Activated T-helper 17 cell treated with anti-CD3 and anti-CD28 coated beads, Interleukin-2, amount 50 U/mL, for 72 hours (primary cell): ENCODE measurements at regions not wholly inside any gene's neighbourhood (a gene's known extent, or its start where the extent isn't known, plus 50 kb on each side); places are given as distances from the start of the nearest gene placed in this dataset.

Experiments used
- ATAC-seq: fragments of 150-1000 bp; cut with Tn5 transposase; replicated peaks from 2 replicates; pipeline ENCODE4 v1.10.0; 2021; ENCODE audit warnings: mild to moderate bottlenecking, moderate library complexity
- H3K27ac Mint-ChIP-seq: one replicate; pipeline ENCODE4 v1.8.0; 2022; ENCODE audit warnings: mixed read lengths
- H3K27me3 Mint-ChIP-seq: one replicate; pipeline ENCODE4 v1.8.0; 2022; ENCODE audit warnings: mixed read lengths
- H3K36me3 Mint-ChIP-seq: one replicate; pipeline ENCODE4 v1.8.0; 2022; ENCODE audit warnings: low read depth, mild to moderate bottlenecking, mixed read lengths
- H3K4me1 Mint-ChIP-seq: one replicate; pipeline ENCODE4 v1.8.0; 2022; ENCODE audit warnings: mixed read lengths
- H3K4me3 Mint-ChIP-seq: one replicate; pipeline ENCODE4 v1.8.0; 2022; ENCODE audit warnings: mild to moderate bottlenecking, mixed read lengths
- H3K9me3 Mint-ChIP-seq: one replicate; pipeline ENCODE4 v1.8.0; 2022; ENCODE audit warnings: mixed read lengths

DNA sequence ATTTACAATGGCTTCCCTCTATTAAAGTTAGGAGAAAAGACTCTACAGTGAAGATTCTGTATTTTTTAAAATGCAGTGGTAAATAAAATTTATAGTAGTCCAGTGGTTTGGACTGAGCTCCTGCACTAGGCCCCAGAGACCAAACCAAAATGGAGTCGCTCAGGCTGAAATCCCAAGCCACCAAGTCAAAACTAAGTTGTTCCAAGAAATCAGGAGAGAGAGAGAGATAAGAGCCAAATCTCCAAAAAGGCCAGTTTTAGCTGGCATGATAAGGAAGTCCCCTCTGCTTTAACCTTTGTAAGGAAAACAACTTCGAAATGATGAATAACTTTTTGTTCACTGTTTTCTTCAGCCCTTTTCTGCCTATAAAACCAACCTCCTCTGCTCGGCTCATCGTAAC lies 265.9 kb upstream of the KLF14 start:
- H3K27me3 Mint-ChIP-seq, result no peaks in the 10 kb centered on the region
- H3K9me3 Mint-ChIP-seq, result peaks cover 6% of the 10 kb centered on the region
- H3K36me3 Mint-ChIP-seq, result peaks cover 85% of the 10 kb centered on the region
- peak overlapping the region; percentile 96 for H3K27ac Mint-ChIP-seq
- H3K4me3 Mint-ChIP-seq, result no peak overlapping the region
- H3K4me1 Mint-ChIP-seq, result peaks cover 61% of the 10 kb centered on the region
- no peak for ATAC-seq

- no peaks in the 10 kb centered on the region for H3K27me3 Mint-ChIP-seq
- peaks cover 6% of the 10 kb centered on the region for H3K9me3 Mint-ChIP-seq
- H3K4me3 Mint-ChIP-seq, result no peak overlapping the region
- ATAC-seq, result no peak
- peaks cover 61% of the 10 kb centered on the region for H3K4me1 Mint-ChIP-seq
- peaks cover 89% of the 10 kb centered on the region for H3K36me3 Mint-ChIP-seq
- peak overlapping the region; percentile 96 for H3K27ac Mint-ChIP-seq
These were observed 266.4 kb upstream of the KLF14 start for GRCh38 chr7:131000389-131000788.

DNA sequence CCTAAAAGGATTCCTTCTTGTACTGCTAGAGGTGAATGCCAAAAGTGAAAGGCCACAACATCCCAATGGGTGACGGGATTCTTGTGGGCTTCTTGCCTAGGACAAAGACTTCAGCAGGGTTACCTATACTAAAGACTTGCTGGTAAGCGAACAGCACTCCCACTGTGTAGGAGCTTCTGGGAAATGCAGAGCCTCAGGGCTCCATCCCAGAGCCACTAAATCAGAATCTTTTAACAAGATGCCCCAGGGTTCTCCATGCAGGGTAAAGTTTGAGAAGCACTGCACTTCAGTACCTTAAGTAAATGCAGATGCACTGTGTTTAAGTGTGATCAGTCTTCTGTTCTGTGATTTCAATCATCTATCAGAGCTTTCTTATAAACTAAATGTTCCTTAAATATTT lies 266.9 kb upstream of the KLF14 start:
- Mint-ChIP-seq H3K27me3 (no peaks in the 10 kb centered on the region), H3K36me3 (peaks cover 94% of the 10 kb centered on the region), H3K9me3 (peaks cover 6% of the 10 kb centered on the region), H3K4me1 (peaks cover 61% of the 10 kb centered on the region), H3K27ac (peak overlapping the region; percentile 96), H3K4me3 (no peak overlapping the region)
- ATAC-seq, result no peak

DNA sequence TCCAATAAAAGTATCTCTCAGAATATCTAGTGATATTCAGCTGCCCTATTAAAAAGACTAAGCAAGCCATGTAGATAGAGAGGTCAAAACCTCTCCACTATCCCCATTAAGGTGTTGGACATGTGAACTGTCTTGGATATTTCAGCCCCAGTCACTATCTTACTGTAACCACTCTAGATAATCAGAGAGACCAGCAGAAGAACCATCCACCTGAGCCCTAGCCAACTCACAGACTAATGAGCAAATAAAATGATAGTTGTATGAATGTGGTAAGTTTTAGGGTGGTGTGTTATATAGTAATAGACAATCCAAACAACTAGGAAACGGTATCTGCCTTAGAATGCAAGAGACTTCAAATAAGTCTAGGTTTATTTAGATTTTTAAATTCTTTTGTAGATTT lies 268.6 kb upstream of the KLF14 start:
- peak overlapping the region; percentile 61 for H3K27ac Mint-ChIP-seq
- peak overlapping the region; percentile 16 for H3K4me3 Mint-ChIP-seq
- H3K27me3 Mint-ChIP-seq, result no peaks in the 10 kb centered on the region
- no peak for ATAC-seq
- peaks cover 95% of the 10 kb centered on the region for H3K36me3 Mint-ChIP-seq
- peaks cover 54% of the 10 kb centered on the region for H3K4me1 Mint-ChIP-seq
- H3K9me3 Mint-ChIP-seq, result peaks cover 6% of the 10 kb centered on the region

- Mint-ChIP-seq H3K4me3 (peak overlapping the region; percentile 16), H3K4me1 (peaks cover 54% of the 10 kb centered on the region), H3K36me3 (peaks cover 96% of the 10 kb centered on the region), H3K9me3 (peaks cover 6% of the 10 kb centered on the region), H3K27ac (peak overlapping the region; percentile 71), H3K27me3 (no peaks in the 10 kb centered on the region)
- no peak for ATAC-seq
These were observed 269.6 kb upstream of the KLF14 start for GRCh38 chr7:131003634-131004033.

GRCh38 chr7:131004371-131004770 lies 270.4 kb upstream of the KLF14 start:
- H3K4me1 Mint-ChIP-seq, result peaks cover 54% of the 10 kb centered on the region
- H3K27me3 Mint-ChIP-seq, result no peaks in the 10 kb centered on the region

DNA sequence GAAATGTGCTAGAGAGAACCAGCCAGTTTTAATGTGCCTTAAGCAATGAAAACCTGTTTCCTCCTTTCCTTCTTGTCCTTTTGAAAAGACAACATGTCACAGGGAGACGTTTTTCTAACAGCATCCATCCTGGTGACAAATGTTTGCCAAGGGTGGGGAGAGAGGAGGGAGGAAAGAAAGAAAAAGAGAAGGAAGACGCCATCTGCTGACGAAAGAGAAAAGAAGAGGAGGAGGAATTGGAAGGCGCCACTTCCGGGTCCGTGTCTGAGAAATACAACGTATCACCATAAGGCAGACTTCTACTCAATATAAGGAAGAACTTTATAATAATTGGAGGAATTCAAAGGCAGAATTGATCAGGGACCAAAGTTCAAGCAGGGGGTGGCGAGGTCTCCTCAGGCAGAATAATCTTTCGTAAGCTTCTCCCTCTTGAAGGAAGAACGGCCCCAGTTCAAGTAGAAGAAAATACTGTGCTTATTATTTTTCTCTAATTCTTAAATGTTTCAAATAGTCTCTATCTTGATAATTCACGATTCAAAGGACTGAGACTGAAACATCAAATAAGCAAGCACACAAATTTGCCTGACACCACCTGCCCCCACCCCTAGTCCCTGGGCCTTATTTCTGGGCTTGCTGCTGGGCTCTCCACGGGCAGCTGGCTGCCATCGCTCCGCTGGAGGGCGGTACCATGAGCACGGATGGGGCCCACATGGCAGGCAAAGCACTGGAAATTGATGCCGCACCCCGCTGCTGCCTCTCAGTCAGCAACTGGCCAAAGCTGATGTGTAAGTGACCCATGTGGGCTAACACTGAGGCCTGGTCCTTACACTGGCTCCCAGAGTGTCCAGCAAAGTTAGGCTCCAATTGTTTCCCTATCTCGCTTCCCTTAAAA lies 273.7 kb upstream of the KLF14 start:
- peak; percentile 18 for ATAC-seq
- Mint-ChIP-seq H3K27ac (peak overlapping the region; percentile 97), H3K27me3 (no peaks in the 10 kb centered on the region), H3K4me1 (peaks cover 81% of the 10 kb centered on the region), H3K4me3 (peak overlapping the region; percentile 83), H3K9me3 (peaks cover 3% of the 10 kb centered on the region), H3K36me3 (peaks cover 94% of the 10 kb centered on the region)

More at GRCh38 chr7:131004371-131004770, 270.4 kb upstream of the KLF14 start:
- peaks cover 96% of the 10 kb centered on the region for H3K36me3 Mint-ChIP-seq
- H3K4me3 Mint-ChIP-seq, result peak overlapping the region; percentile 27
- peaks cover 6% of the 10 kb centered on the region for H3K9me3 Mint-ChIP-seq
- peak overlapping the region; percentile 18 for H3K27ac Mint-ChIP-seq
- ATAC-seq, result no peak

GRCh38 chr7:131008840-131009711 lies 275.1 kb upstream of the KLF14 start:
- peak overlapping the region; percentile 97 for H3K27ac Mint-ChIP-seq
- peak; percentile 44 for ATAC-seq
- no peaks in the 10 kb centered on the region for H3K27me3 Mint-ChIP-seq
- H3K36me3 Mint-ChIP-seq, result peaks cover 92% of the 10 kb centered on the region
- peak overlapping the region; percentile 83 for H3K4me3 Mint-ChIP-seq
- peaks cover 82% of the 10 kb centered on the region for H3K4me1 Mint-ChIP-seq
- no peaks in the 10 kb centered on the region for H3K9me3 Mint-ChIP-seq

DNA sequence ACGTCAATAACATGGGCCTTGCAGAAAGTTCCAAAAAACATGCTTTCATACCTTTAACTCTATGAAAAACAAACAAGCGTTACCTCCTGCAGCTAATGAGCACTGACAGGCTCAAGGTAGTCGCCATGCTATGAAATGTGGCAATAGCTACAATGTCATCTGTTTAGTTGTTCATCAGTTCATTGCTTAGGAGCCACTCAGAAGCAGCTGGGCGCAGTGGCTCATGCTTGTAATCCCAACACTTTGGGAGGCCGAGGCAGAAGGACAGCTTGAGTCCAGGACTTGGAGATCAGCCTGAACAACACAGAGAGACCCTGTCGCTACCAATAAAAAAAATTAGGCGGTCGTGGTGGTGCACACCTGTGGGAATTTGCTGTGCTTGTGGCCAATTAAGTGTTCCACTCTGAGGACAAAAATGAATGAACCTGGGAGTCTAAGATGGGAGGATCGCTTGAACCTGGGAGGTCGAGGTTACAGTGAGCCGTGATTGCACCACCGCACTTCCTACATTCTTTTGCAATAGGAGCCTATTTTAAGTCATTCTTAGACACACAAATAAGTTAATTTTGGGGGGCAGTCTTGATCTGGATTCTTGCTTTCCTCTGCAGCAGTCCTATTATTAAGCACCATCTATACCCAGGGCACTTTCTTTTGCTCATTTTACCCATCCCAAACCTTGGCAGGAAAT lies 276.2 kb upstream of the KLF14 start:
- no peak for ATAC-seq
- no peaks in the 10 kb centered on the region for H3K9me3 Mint-ChIP-seq
- H3K27me3 Mint-ChIP-seq, result no peaks in the 10 kb centered on the region
- peaks cover 82% of the 10 kb centered on the region for H3K36me3 Mint-ChIP-seq
- H3K4me3 Mint-ChIP-seq, result peak overlapping the region; percentile 83
- H3K27ac Mint-ChIP-seq, result peak overlapping the region; percentile 97
- H3K4me1 Mint-ChIP-seq, result peaks cover 71% of the 10 kb centered on the region

GRCh38 chr7:131010717-131011431 lies 276.9 kb upstream of the KLF14 start:
- ATAC-seq, result peak; percentile 77
- peak overlapping the region; percentile 97 for H3K27ac Mint-ChIP-seq
- peak overlapping the region; percentile 83 for H3K4me3 Mint-ChIP-seq
- no peaks in the 10 kb centered on the region for H3K27me3 Mint-ChIP-seq
- H3K4me1 Mint-ChIP-seq, result peaks cover 64% of the 10 kb centered on the region
- H3K9me3 Mint-ChIP-seq, result no peaks in the 10 kb centered on the region
- peaks cover 82% of the 10 kb centered on the region for H3K36me3 Mint-ChIP-seq

DNA sequence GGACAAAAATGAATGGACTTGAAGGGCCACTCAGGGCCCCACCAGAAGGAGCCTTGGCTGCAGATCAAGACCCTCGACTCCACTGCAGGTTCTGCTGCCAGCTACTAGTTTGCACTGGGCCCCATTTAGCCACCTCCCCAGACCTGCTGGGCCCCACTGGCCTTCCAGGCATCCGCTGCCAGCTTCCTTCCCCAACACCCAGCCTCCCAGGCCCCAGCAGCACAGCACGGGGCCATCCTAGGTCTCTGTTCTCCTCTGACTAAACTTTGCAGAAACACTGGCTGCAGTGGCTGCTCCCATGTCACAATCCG lies 277.4 kb upstream of the KLF14 start:
- ATAC-seq, result peak; percentile 17
- H3K9me3 Mint-ChIP-seq, result no peaks in the 10 kb centered on the region
- peaks cover 59% of the 10 kb centered on the region for H3K4me1 Mint-ChIP-seq
- H3K36me3 Mint-ChIP-seq, result peaks cover 82% of the 10 kb centered on the region
- no peaks in the 10 kb centered on the region for H3K27me3 Mint-ChIP-seq
- H3K4me3 Mint-ChIP-seq, result peak overlapping the region; percentile 83
- peak overlapping the region; percentile 97 for H3K27ac Mint-ChIP-seq

- H3K36me3 Mint-ChIP-seq, result peaks cover 79% of the 10 kb centered on the region
- H3K27ac Mint-ChIP-seq, result peak overlapping the region; percentile 97
- no peaks in the 10 kb centered on the region for H3K27me3 Mint-ChIP-seq
- peaks cover 59% of the 10 kb centered on the region for H3K4me1 Mint-ChIP-seq
- no peak for ATAC-seq
- no peaks in the 10 kb centered on the region for H3K9me3 Mint-ChIP-seq
- peak overlapping the region; percentile 83 for H3K4me3 Mint-ChIP-seq
These were observed 278.0 kb upstream of the KLF14 start for GRCh38 chr7:131011976-131012375.

- peaks cover 77% of the 10 kb centered on the region for H3K36me3 Mint-ChIP-seq
- peak overlapping the region; percentile 97 for H3K27ac Mint-ChIP-seq
- H3K4me3 Mint-ChIP-seq, result peak overlapping the region; percentile 83
- no peaks in the 10 kb centered on the region for H3K9me3 Mint-ChIP-seq
- peaks cover 57% of the 10 kb centered on the region for H3K4me1 Mint-ChIP-seq
- H3K27me3 Mint-ChIP-seq, result no peaks in the 10 kb centered on the region
- ATAC-seq, result peak; percentile 3
These were observed 278.5 kb upstream of the KLF14 start for GRCh38 chr7:131012477-131013031.
